Germinal center (tissue), 1 donor: ENCODE measurements at regions not wholly inside any gene's neighbourhood (a gene's known extent, or its start where the extent isn't known, plus 50 kb on each side); places are given as distances from the start of the nearest gene placed in this dataset.
"Not testable (repeated sequence)": the region's sequence is repeated elsewhere in the genome, so short reads cannot be mapped to it uniquely, and the experiment has no call there.

Experiments
- DNase-seq: peaks from one replicate; pipeline ENCODE4 v3.0.0; 2012; ENCODE audit warnings: mixed read lengths, low spot score

DNA sequence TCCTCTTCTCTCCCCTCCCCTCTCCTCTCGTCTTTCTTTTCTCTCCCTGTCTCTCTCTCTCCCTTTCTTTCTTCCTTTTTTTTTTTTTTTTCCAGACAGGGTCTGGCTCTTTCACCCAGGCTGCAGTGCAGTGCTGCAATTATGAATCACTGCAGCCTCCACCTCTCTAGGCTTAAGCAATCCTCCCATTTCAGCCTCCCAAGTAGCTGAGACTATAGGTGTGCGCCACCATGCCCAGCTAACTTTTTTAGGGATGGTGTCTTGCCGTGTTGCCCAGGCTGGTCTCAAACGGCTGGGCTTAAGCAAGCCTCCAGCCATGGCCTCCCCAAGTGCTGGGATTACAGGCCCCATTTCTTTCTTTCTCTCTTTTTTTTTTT is 59.9 kb upstream of the NCOA3 start:
- no peak for DNase-seq

DNA sequence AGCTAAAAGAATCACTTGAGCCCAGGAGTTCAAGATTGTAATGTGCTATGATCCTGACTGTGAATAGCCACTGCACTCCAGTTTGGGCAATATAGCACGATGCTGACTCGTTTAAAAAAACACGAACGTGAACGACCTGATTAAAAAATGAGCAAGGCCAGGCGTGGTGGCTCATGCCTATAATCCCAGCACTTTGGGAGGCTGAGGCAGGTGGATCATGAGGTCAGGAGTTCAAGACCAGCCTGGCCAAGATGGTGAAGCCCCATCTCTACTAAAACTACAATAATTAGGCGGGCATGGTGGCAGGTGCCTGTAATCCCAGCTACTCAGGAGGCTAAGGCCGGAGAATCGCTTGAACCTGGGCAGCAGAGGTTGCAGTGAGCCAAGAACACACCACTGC is 58.6 kb upstream of the NCOA3 start:
- DNase-seq, result not testable (repeated sequence)

DNA sequence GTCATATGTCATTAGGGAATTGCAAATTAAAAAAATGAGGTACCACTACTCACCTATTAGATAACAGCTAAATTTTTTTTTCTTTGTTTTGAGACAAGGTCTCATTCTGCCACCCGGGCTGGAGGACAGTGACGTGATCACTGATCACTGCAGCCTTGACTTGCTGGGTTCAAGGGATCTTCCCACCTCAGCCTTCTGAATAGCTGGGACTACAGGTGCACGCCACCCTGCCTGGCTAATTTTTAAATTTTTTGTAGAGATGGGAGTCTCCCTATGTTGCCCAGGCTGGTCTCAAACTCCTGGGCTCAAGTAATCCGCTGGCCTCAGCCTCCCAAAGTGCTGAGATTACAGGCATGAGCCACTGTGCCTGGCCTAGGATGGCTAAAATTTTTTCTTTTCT is 57.1 kb upstream of the NCOA3 start:
- DNase-seq, result no peak

DNA sequence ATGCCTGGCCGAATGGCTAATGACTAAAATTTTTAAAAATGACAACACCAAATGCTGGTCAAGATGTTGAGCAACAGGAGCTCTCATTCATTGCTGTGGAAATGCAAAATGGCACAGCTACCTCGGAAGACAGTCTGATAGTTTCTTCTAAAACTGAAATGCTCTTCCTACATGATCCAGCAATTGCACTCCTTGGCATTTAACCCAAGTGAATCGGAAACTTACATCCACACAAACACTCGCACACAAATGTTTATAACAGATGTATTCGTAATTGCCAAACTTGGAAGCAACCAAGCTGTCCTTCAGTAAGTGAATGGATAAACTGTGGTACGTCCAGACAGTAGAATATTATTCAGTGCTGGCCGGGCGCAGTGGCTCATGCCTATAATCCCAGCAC is 56.4 kb upstream of the NCOA3 start:
- no peak for DNase-seq

DNA sequence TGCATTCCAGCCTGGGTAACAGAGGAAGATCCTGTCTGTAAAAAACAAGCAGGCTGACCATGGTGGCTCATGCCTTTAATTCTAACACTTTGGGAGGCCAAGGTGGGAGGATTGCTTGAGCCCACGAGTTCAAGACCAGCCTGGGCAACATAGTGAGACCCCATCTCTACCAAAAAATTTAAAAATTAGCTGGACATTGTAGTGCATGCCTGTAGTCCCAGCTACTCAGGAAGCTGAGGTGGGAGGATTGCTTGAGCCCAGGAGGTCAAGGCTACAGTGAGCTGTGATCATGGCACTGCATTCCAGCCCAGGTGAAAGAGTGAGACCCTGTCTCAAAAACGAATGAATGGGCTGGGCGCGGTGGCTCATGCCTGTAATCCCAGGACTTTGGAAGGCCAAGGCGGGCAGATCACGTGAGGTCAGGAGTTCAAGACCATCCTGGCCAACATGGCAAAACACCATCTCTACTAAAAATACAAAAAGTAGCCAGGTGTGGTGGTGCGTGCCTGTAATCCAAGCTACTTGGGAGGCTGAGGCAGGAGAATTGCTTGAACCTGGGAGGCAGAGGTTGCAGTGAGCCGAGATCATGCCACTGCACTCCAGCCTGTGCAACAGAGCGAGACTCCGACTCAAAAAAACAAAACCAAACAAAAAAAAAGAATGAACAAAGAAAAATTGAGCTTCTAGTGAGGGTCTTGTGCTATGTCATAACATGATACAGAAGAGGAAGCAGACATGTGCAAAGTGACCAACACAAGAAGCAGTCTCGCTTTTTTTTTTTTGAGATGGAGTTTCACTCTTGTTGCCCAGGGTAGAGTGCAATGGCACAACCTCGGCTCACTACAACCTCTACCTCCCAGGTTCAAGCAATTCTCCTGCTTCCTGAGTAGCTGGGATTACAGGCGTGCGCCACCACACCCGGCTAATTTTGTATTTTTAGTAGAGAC is 54.1 kb upstream of the NCOA3 start:
- DNase-seq, result not testable (repeated sequence)

DNA sequence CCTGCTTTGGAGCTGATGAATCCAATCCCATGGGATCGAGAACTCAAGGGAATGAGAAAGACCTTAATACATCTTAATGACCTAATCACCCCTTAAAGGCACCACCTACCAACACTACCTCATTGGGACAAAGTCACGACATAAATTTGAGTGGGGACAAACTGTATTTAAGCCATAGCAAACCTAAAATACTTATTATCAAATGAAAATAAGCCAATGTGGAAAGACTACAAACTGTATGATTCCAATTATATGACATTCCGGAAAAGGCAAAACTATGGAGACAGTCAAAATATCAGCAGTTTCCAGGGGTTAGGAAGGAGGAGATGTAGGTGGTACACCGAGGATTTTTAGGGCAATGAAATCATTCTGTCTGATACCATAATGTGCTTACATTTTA is 53.3 kb upstream of the NCOA3 start:
- no peak for DNase-seq

DNA sequence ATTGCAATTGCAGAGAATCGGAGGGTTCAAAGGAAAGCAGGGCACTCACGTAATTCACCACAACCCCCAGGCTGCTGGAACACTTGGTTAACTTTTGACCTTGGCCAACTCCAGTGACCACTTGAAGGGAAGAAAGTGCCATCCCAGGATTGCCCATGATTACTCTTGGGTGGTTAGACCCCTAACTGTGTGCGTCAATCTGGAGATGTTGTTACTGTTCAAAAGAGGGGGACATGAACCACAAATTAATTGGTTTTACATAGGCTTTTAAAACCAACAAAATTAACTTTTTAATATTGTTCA is 50.1 kb upstream of the NCOA3 start:
- DNase-seq, result no peak
